Breast epithelium (tissue), 3 donors: ENCODE measurements at regions not wholly inside any gene's neighbourhood (a gene's known extent, or its start where the extent isn't known, plus 50 kb on each side); places are given as distances from the start of the nearest gene placed in this dataset.

Source experiments
- POLR2A ChIP-seq: fragments of 450-650 bp; IDR thresholded peaks from one replicate; pipeline ENCODE4 v1.6.1; 2016; ENCODE audit warnings: antibody characterized with exemption, mild to moderate bottlenecking, moderate library complexity
- TF ChIP-seq, protein P1 (sequence below), 3 donors: fragments of 450-650 bp; IDR thresholded peaks; one replicate each; pipeline ENCODE4 v1.5.1; 2016 to 2017; ENCODE audit warnings: antibody characterized with exemption in 3 of 3, mild to moderate bottlenecking in 3 of 3, moderate library complexity in 3 of 3

DNA sequence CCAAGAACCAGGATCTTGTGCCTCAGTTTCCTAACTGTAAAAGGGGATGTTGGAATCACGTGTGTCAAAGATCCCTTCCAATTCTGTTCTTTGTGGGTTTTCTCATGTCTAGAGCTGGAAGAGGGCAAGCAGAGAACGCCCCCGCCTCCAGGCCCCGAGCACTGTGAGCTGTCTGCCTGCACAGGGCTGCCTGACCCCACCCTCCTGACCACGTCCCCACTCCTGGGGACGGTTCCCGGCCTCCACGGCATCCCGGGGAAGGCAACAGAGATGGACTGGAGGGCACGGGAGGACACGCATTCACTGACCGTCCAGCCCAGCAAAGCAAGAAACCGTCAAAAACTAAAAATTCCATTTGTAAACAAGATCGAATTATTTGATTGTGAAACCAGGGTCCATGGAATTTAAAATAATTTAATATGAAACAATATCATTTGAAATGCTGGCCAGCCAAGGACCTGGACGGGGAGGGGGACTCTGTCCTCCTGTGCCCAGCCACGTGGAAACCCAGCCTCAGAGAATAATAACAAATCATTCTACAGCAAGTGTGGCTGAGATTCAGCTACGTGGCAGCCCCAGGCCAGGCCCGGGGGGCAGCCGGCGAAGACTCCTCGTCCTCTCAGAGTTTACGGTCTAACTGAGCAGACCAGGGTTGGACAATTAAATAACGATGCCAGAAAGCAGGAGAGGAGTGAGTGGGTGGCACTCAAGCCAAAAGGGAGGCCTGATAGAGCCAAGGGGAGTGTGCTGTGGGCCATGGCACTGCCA is 87.3 kb upstream of the DIO3 start:
- TF ChIP-seq, protein P1, sequence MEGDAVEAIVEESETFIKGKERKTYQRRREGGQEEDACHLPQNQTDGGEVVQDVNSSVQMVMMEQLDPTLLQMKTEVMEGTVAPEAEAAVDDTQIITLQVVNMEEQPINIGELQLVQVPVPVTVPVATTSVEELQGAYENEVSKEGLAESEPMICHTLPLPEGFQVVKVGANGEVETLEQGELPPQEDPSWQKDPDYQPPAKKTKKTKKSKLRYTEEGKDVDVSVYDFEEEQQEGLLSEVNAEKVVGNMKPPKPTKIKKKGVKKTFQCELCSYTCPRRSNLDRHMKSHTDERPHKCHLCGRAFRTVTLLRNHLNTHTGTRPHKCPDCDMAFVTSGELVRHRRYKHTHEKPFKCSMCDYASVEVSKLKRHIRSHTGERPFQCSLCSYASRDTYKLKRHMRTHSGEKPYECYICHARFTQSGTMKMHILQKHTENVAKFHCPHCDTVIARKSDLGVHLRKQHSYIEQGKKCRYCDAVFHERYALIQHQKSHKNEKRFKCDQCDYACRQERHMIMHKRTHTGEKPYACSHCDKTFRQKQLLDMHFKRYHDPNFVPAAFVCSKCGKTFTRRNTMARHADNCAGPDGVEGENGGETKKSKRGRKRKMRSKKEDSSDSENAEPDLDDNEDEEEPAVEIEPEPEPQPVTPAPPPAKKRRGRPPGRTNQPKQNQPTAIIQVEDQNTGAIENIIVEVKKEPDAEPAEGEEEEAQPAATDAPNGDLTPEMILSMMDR (IDR thresholded peaks at IDR 0.05), result no peak
- no peak for TF ChIP-seq POLR2A
